ENCODE measurements at regions not wholly inside any gene's neighbourhood (a gene's known extent, or its start where the extent isn't known, plus 50 kb on each side); places are given as distances from the start of the nearest gene placed in this dataset.

GRCh38 chr20:23215344-23215995, 129.3 kb upstream of the CD93 start:
- ChIA-PET CTCF (no interaction called here), POLR2A (no interaction called here)
- no peak overlapping the region for H3K27ac ChIP-seq (ENCODE audit: low read length in 2 of 2)
- no peak overlapping the region for H3K4me2 ChIP-seq (replicated peaks; ENCODE audit: low read depth, low read length, poor library complexity, severe bottlenecking)
- no peak for DNase-seq
- H3K9me3 ChIP-seq (ENCODE audit: control extremely low read depth in 1 of 3, control insufficient read depth in 2 of 3, insufficient read depth in 1 of 3, low read length in 2 of 3), result peaks cover 0 to 3% (median 0%) of the 10 kb centered on the region in 3 donors
- no peak overlapping the region for H3K9ac ChIP-seq (ENCODE audit: low read length)
- intact Hi-C loops (cut with micrococcal nuclease), result no loop called here
- no peaks in the 10 kb centered on the region for H3K79me2 ChIP-seq (ENCODE audit: control insufficient read depth, insufficient read depth, low read length)
- H3K36me3 ChIP-seq (replicated peaks in 1 of 2; ENCODE audit: control extremely low read depth in 1 of 2, control insufficient read depth in 1 of 2, extremely low read depth in 1 of 2, insufficient read depth in 2 of 2, low read length in 1 of 2), result no peaks in the 10 kb centered on the region
- Mint-ChIP-seq H3K4me3 (no peak overlapping the region), H3K4me1 (no peaks in the 10 kb centered on the region), H3K27me3 (peaks cover 10% of the 10 kb centered on the region), H3K9me3 (ENCODE audit: insufficient read depth) (peaks cover 8% of the 10 kb centered on the region), H3K27ac (no peak overlapping the region)
- ATAC-seq (ENCODE audit: low read depth), result no peak
- no peaks in the 10 kb centered on the region for H3K4me1 ChIP-seq (ENCODE audit: control insufficient read depth in 2 of 2, insufficient read depth in 2 of 2, low read length in 2 of 2)
- WGBS (ENCODE audit: insufficient coverage), result 87% methylated on average over 3 of the region's 6 CpGs
- TF ChIP-seq, protein P1, sequence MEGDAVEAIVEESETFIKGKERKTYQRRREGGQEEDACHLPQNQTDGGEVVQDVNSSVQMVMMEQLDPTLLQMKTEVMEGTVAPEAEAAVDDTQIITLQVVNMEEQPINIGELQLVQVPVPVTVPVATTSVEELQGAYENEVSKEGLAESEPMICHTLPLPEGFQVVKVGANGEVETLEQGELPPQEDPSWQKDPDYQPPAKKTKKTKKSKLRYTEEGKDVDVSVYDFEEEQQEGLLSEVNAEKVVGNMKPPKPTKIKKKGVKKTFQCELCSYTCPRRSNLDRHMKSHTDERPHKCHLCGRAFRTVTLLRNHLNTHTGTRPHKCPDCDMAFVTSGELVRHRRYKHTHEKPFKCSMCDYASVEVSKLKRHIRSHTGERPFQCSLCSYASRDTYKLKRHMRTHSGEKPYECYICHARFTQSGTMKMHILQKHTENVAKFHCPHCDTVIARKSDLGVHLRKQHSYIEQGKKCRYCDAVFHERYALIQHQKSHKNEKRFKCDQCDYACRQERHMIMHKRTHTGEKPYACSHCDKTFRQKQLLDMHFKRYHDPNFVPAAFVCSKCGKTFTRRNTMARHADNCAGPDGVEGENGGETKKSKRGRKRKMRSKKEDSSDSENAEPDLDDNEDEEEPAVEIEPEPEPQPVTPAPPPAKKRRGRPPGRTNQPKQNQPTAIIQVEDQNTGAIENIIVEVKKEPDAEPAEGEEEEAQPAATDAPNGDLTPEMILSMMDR (IDR thresholded peaks at IDR 0.05), result no peak
- TF ChIP-seq EZH2 (IDR thresholded peaks at IDR 0.05; ENCODE audit: borderline replicate concordance, insufficient read depth, low read depth, low read length, poor library complexity, severe bottlenecking), result no peak
- no peaks in the 10 kb centered on the region for H4K20me1 ChIP-seq (ENCODE audit: control insufficient read depth, insufficient read depth, low read length, poor library complexity, severe bottlenecking)
- no peak overlapping the region for H2AFZ ChIP-seq (ENCODE audit: insufficient read depth, low read depth, low read length, poor library complexity, severe bottlenecking)
- H3K27me3 ChIP-seq (replicated peaks in 1 of 4; ENCODE audit: control extremely low read depth in 1 of 4, control insufficient read depth in 3 of 4, insufficient read depth in 4 of 4, low read length in 3 of 4), result peaks cover 0 to 2% (median 0%) of the 10 kb centered on the region in 4 experiments
- H3K4me3 ChIP-seq (ENCODE audit: control extremely low read depth in 1 of 5, extremely low read depth in 1 of 5, insufficient read depth in 1 of 5, low read depth in 2 of 5, low read length in 4 of 5), result no peak overlapping the region

DNA sequence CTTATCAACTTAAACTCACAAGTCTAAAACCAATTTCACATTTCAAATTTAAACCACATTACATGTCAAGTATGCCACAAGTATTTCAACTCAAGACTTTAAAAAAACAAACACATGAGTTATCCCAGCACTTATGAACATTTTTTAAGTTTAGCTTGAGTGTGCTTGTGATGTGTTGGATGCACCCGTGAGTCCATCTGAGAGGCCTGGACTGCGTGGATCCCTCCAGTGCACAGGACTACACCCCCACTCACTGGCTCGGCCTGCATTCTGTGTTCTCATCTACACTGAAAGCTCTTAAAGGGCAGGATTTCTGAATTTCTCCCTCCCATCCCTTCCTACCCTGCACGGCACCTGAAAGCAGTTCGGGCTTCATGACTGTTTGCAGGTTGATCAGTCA, 128.8 kb upstream of the CD93 start:
- intact Hi-C loops (cut with micrococcal nuclease), result no loop called here
- Histone ChIP-seq H4K20me1 (ENCODE audit: control insufficient read depth, insufficient read depth, low read length, poor library complexity, severe bottlenecking) (no peaks in the 10 kb centered on the region), H3K9me3 (ENCODE audit: control extremely low read depth in 1 of 3, control insufficient read depth in 2 of 3, insufficient read depth in 1 of 3, low read length in 2 of 3) (peaks cover 0 to 3% (median 0%) of the 10 kb centered on the region in 3 donors), H2AFZ (ENCODE audit: insufficient read depth, low read depth, low read length, poor library complexity, severe bottlenecking) (no peak overlapping the region), H3K36me3 (replicated peaks in 1 of 2; ENCODE audit: control extremely low read depth in 1 of 2, control insufficient read depth in 1 of 2, extremely low read depth in 1 of 2, insufficient read depth in 2 of 2, low read length in 1 of 2) (no peaks in the 10 kb centered on the region), H3K4me3 (ENCODE audit: control extremely low read depth in 1 of 5, extremely low read depth in 1 of 5, insufficient read depth in 1 of 5, low read depth in 2 of 5, low read length in 4 of 5) (no peak overlapping the region), H3K27ac (ENCODE audit: low read length in 2 of 2) (no peak overlapping the region), H3K79me2 (ENCODE audit: control insufficient read depth, insufficient read depth, low read length) (no peaks in the 10 kb centered on the region), H3K4me1 (ENCODE audit: control insufficient read depth in 2 of 2, insufficient read depth in 2 of 2, low read length in 2 of 2) (no peaks in the 10 kb centered on the region), H3K9ac (ENCODE audit: low read length) (no peak overlapping the region), H3K4me2 (replicated peaks; ENCODE audit: low read depth, low read length, poor library complexity, severe bottlenecking) (no peak overlapping the region), H3K27me3 (replicated peaks in 1 of 4; ENCODE audit: control extremely low read depth in 1 of 4, control insufficient read depth in 3 of 4, insufficient read depth in 4 of 4, low read length in 3 of 4) (peaks cover 0 to 2% (median 0%) of the 10 kb centered on the region in 4 experiments)
- ChIA-PET POLR2A (no interaction called here), CTCF (no interaction called here)
- ATAC-seq (ENCODE audit: low read depth), result no peak
- DNase-seq, result no peak
- Mint-ChIP-seq H3K4me3 (no peak overlapping the region), H3K27ac (no peak overlapping the region), H3K27me3 (peaks cover 8% of the 10 kb centered on the region), H3K4me1 (no peaks in the 10 kb centered on the region), H3K9me3 (ENCODE audit: insufficient read depth) (peaks cover 7% of the 10 kb centered on the region)
- TF ChIP-seq, protein P1 (IDR thresholded peaks at IDR 0.05), result no peak
- TF ChIP-seq EZH2 (IDR thresholded peaks at IDR 0.05; ENCODE audit: borderline replicate concordance, insufficient read depth, low read depth, low read length, poor library complexity, severe bottlenecking), result no peak
- no CpG with 5 or more reads among the region's 5 CpGs for WGBS (ENCODE audit: insufficient coverage)
